Stimulated activated CD4-positive, alpha-beta T cell treated with anti-CD3 and anti-CD28 coated beads, Interleukin-12 subunit alpha, Interleukin-12 subunit beta, amount 100 ng/mL, for 4 hours (primary cell): ENCODE measurements at regions not wholly inside any gene's neighbourhood (a gene's known extent, or its start where the extent isn't known, plus 50 kb on each side); places are given as distances from the start of the nearest gene placed in this dataset.
"Not testable (repeated sequence)": the region's sequence is repeated elsewhere in the genome, so short reads cannot be mapped to it uniquely, and the experiment has no call there.

Experiments used
- DNase-seq: peaks from one replicate; pipeline ENCODE4 v3.0.0-alpha.2; 2020

GRCh38 chr7:131629217-131629882 is 72.9 kb upstream of the PODXL start:
- no peak for DNase-seq

GRCh38 chr7:131628634-131629033 is 72.2 kb upstream of the PODXL start:
- DNase-seq = no peak

GRCh38 chr7:131627735-131628190 is 71.3 kb upstream of the PODXL start:
- no peak for DNase-seq

GRCh38 chr7:131626643-131627042 is 70.2 kb upstream of the PODXL start:
- no peak for DNase-seq

- no peak for DNase-seq
Observed at GRCh38 chr7:131625817-131626372, 69.5 kb upstream of the PODXL start.

- DNase-seq = not testable (repeated sequence)
Observed at GRCh38 chr7:131625345-131625744, 68.9 kb upstream of the PODXL start.

- DNase-seq = no peak
Observed at GRCh38 chr7:131624536-131624935, 68.1 kb upstream of the PODXL start.

GRCh38 chr7:131623154-131623553 is 66.7 kb upstream of the PODXL start:
- no peak for DNase-seq

GRCh38 chr7:131621652-131622051 is 65.2 kb upstream of the PODXL start:
- DNase-seq = no peak

- DNase-seq = no peak
Observed at GRCh38 chr7:131620673-131621609, 64.5 kb upstream of the PODXL start.

- DNase-seq = no peak
Observed at GRCh38 chr7:131619336-131620305, 63.2 kb upstream of the PODXL start.

- no peak for DNase-seq
Observed at GRCh38 chr7:131618391-131618790, 62.0 kb upstream of the PODXL start.

- DNase-seq = no peak
Observed at GRCh38 chr7:131616487-131617200, 60.2 kb upstream of the PODXL start.

GRCh38 chr7:131613909-131614308 is 57.5 kb upstream of the PODXL start:
- DNase-seq = no peak

GRCh38 chr7:131610007-131610406 is 53.6 kb upstream of the PODXL start:
- DNase-seq = no peak

- DNase-seq = no peak
Observed at GRCh38 chr7:131608116-131608500, 51.7 kb upstream of the PODXL start.

GRCh38 chr7:131607291-131608115 is 51.1 kb upstream of the PODXL start:
- DNase-seq = no peak

GRCh38 chr7:131606346-131607290 is 50.2 kb upstream of the PODXL start:
- no peak for DNase-seq
